ENCODE measurements at regions not wholly inside any gene's neighbourhood (a gene's known extent, or its start where the extent isn't known, plus 50 kb on each side); places are given as distances from the start of the nearest gene placed in this dataset.

DNA sequence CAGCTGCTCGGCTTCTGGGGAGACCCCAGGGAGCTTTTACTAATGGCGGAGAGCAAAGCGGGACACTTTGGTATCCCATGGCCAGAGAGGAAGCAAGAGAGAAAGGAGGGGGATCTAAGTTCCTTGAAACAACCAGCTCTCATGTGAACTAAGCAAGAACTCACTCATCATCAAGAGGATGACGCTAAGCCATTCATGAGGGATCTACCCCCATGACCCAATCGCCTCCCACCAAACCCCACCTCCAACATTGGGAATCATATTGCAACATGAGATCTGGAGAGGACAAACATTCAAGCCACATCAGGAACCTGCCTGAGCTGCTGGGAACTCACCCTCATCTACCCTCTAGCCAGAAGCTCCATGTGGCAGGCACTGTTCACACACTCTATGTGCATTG lies 372.1 kb upstream of the RUNX1 start:
- H3K9me3 Mint-ChIP-seq, result peaks cover 2 to 21% (median 15%) of the 10 kb centered on the region in 7 donors
- H3K4me2 ChIP-seq (replicated peaks; ENCODE audit: extremely low read depth, low read length, poor library complexity, severe bottlenecking), result no peak overlapping the region
- TF ChIP-seq, protein P1, sequence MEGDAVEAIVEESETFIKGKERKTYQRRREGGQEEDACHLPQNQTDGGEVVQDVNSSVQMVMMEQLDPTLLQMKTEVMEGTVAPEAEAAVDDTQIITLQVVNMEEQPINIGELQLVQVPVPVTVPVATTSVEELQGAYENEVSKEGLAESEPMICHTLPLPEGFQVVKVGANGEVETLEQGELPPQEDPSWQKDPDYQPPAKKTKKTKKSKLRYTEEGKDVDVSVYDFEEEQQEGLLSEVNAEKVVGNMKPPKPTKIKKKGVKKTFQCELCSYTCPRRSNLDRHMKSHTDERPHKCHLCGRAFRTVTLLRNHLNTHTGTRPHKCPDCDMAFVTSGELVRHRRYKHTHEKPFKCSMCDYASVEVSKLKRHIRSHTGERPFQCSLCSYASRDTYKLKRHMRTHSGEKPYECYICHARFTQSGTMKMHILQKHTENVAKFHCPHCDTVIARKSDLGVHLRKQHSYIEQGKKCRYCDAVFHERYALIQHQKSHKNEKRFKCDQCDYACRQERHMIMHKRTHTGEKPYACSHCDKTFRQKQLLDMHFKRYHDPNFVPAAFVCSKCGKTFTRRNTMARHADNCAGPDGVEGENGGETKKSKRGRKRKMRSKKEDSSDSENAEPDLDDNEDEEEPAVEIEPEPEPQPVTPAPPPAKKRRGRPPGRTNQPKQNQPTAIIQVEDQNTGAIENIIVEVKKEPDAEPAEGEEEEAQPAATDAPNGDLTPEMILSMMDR (IDR thresholded peaks at IDR 0.05), result no peak
- no peaks in the 10 kb centered on the region for H3K36me3 Mint-ChIP-seq
- 100% methylated on average over 3 of the region's 5 CpGs for WGBS (ENCODE audit: insufficient coverage)
- no peak overlapping the region for H3K4me3 ChIP-seq (replicated peaks in 1 of 3; ENCODE audit: low read depth in 2 of 3, low read length in 3 of 3)
- no peaks in the 10 kb centered on the region for H3K36me3 ChIP-seq (replicated peaks in 1 of 2; ENCODE audit: control insufficient read depth in 1 of 2, insufficient read depth in 2 of 2, low read length in 2 of 2)
- no peaks in the 10 kb centered on the region for H3K4me1 Mint-ChIP-seq
- H3K4me1 ChIP-seq (ENCODE audit: control insufficient read depth in 1 of 2, insufficient read depth in 2 of 2, low read length in 2 of 2), result no peaks in the 10 kb centered on the region
- intact Hi-C loops (cut with micrococcal nuclease), result no loop called here
- H2AFZ ChIP-seq (ENCODE audit: insufficient read depth, low read depth, low read length, poor library complexity, severe bottlenecking), result no peak overlapping the region
- H3K9me3 ChIP-seq (replicated peaks in 1 of 2; ENCODE audit: control insufficient read depth in 1 of 2, insufficient read depth in 1 of 2, low read length in 2 of 2), result peaks cover 0 to 19% of the 10 kb centered on the region in 2 donors
- H3K27me3 ChIP-seq (ENCODE audit: control insufficient read depth in 2 of 2, insufficient read depth in 2 of 2, low read length in 2 of 2), result no peaks in the 10 kb centered on the region
- H3K4me3 Mint-ChIP-seq, result no peak overlapping the region
- H3K27ac ChIP-seq (ENCODE audit: low read depth in 1 of 2, low read length in 2 of 2), result no peak overlapping the region
- H3K79me2 ChIP-seq (ENCODE audit: insufficient read depth, low read length), result no peaks in the 10 kb centered on the region
- H3K27me3 Mint-ChIP-seq (ENCODE audit: low read depth in 3 of 3), result no peaks in the 10 kb centered on the region
- no peak overlapping the region for H3K27ac Mint-ChIP-seq
- H4K20me1 ChIP-seq (ENCODE audit: insufficient read depth, low read length), result no peaks in the 10 kb centered on the region
- no peak overlapping the region for H3K9ac ChIP-seq (ENCODE audit: insufficient read depth, low read length, poor library complexity, severe bottlenecking)
- DNase-seq, result no peak

DNA sequence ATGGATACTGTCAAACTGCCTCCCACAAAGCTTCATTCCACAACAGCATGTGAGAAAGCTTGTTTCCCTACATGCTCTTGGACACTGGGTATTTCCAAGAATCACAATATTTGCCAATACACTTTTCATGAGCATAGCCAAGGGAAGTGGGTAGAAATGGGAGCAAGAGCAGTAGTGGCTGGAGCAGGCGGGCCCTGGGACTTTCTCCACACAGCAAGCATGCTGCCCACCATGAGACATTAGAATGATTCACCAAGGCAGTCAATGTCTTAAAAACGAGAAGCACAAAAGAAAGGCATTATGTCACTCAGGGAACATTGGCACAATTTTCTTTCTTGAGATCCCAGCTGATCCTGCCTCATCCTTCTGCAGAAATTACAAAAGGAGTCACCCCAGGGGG lies 371.6 kb upstream of the RUNX1 start:
- Histone ChIP-seq H3K9me3 (replicated peaks in 1 of 2; ENCODE audit: control insufficient read depth in 1 of 2, insufficient read depth in 1 of 2, low read length in 2 of 2) (peaks cover 0 to 19% of the 10 kb centered on the region in 2 donors), H3K4me1 (ENCODE audit: control insufficient read depth in 1 of 2, insufficient read depth in 2 of 2, low read length in 2 of 2) (no peaks in the 10 kb centered on the region), H3K27ac (ENCODE audit: low read depth in 1 of 2, low read length in 2 of 2) (no peak overlapping the region), H4K20me1 (ENCODE audit: insufficient read depth, low read length) (no peaks in the 10 kb centered on the region), H3K79me2 (ENCODE audit: insufficient read depth, low read length) (no peaks in the 10 kb centered on the region), H3K4me2 (replicated peaks; ENCODE audit: extremely low read depth, low read length, poor library complexity, severe bottlenecking) (no peak overlapping the region), H3K9ac (ENCODE audit: insufficient read depth, low read length, poor library complexity, severe bottlenecking) (no peak overlapping the region), H3K27me3 (ENCODE audit: control insufficient read depth in 2 of 2, insufficient read depth in 2 of 2, low read length in 2 of 2) (no peaks in the 10 kb centered on the region), H3K4me3 (replicated peaks in 1 of 3; ENCODE audit: low read depth in 2 of 3, low read length in 3 of 3) (no peak overlapping the region), H2AFZ (ENCODE audit: insufficient read depth, low read depth, low read length, poor library complexity, severe bottlenecking) (no peak overlapping the region), H3K36me3 (replicated peaks in 1 of 2; ENCODE audit: control insufficient read depth in 1 of 2, insufficient read depth in 2 of 2, low read length in 2 of 2) (no peaks in the 10 kb centered on the region)
- Mint-ChIP-seq H3K9me3 (peaks cover 2 to 21% (median 15%) of the 10 kb centered on the region in 7 donors), H3K4me3 (no peak overlapping the region), H3K27me3 (ENCODE audit: low read depth in 3 of 3) (no peaks in the 10 kb centered on the region), H3K36me3 (no peaks in the 10 kb centered on the region), H3K4me1 (no peaks in the 10 kb centered on the region), H3K27ac (no peak overlapping the region)
- intact Hi-C loops (cut with micrococcal nuclease), result no loop called here
- TF ChIP-seq, protein P1 (IDR thresholded peaks at IDR 0.05), result no peak
- DNase-seq, result peak in 1 of 3 donors; percentile 8
- WGBS (ENCODE audit: insufficient coverage), result 100% methylated on average over 2 of the region's 2 CpGs

Measured in CD14-positive monocyte (primary cell).